ENCODE measurements at regions not wholly inside any gene's neighbourhood (a gene's known extent, or its start where the extent isn't known, plus 50 kb on each side); places are given as distances from the start of the nearest gene placed in this dataset.
"Not testable (repeated sequence)": the region's sequence is repeated elsewhere in the genome, so short reads cannot be mapped to it uniquely, and the experiment has no call there.

DNA sequence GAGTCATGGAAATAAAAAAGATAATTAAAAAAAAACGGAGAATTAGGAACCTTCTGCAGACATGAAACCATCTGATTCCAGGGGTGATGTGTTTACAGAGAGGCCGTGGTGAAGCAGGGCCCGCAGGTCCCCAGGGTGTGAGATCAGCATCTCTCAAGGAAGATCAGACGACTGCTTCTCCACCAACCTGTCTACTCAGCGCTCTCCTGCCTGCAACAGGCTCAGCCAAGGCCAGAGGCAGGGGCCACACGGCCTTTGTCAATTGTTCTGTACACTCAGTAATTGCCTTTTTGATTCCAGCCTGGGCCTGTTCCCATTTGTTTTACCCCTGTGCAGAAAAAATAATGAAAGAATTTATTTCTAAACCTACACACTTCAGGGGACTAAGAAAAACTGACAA lies 124.6 kb downstream of the NXPE2 start:
- no peak for DNase-seq (ENCODE audit: low read depth in 2 of 2)

- DNase-seq (ENCODE audit: low read depth in 2 of 2) = not testable (repeated sequence)
These were observed 127.1 kb downstream of the NXPE2 start for GRCh38 chr11:114805431-114805830.

- DNase-seq (ENCODE audit: low read depth in 2 of 2) = no peak
These were observed 133.6 kb downstream of the NXPE2 start for GRCh38 chr11:114811971-114812370.

DNA sequence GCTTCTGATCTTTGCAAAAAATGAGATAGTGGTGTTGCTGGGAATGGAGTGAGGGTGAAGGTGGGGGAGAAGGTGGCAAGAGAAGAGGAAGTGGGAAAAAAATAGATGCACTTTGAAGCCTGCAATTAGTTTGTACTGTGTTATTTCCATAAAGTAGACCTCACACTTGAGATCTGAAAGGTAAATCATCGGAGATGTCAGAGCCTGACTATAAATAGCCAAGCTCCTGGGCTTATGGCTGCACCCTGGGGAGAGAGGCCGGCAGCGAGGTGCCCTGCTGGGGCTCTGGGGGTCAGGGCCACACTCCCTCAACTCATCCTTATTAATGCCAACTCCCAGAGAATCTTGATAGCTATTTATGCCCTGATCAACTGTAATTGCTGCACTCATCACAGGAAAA lies 134.4 kb downstream of the NXPE2 start:
- DNase-seq (ENCODE audit: low read depth in 2 of 2) = no peak

DNA sequence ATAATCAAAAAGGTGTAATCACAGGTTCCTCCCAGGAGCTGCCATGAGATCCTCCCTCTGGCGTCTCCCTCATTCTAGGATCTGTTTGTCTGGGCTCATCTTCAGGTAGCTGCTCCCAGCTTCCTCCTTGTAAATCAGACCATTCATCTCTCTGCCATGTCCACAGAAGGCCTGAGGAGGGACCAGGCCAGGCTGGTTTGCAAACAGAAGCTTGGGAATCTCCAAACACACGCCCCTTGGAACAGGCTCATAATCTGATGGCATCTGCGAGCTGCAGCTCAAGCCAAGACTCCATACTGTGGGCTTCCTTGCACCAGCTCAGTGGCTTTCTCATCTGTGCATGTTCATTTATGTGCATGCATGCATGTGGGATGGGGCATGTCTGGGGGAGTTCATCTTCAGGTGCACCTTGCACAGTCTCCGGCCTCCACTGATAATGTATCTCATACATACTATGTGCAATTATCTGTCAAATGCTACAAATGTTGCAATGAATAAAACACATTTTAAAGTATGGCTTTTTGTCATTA lies 134.9 kb downstream of the NXPE2 start:
- no peak for DNase-seq (ENCODE audit: low read depth in 2 of 2)

DNA sequence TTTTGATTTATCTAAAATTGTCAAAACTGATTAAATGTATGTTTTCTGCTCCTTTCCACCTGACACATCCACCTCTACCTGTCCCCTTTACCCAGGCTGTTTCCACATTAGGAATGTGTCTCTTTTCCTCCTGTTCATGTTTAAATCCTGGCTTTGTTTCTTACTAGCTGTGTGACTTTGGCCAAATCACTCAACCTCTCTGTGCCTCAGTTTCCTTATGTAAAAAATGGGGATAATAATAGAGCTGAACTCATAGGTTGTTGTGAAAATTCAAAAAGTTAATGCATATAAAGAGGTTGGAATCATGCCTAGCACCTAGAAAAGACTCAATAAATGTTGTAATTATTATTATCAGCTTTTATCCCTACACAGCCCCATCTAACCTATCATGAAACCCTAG lies 136.8 kb downstream of the NXPE2 start:
- no peak for DNase-seq (ENCODE audit: low read depth in 2 of 2)

GRCh38 chr11:114815761-114816160 lies 137.4 kb downstream of the NXPE2 start:
- no peak for DNase-seq (ENCODE audit: low read depth in 2 of 2)

GRCh38 chr11:114816791-114817190 lies 138.5 kb downstream of the NXPE2 start:
- no peak for DNase-seq (ENCODE audit: low read depth in 2 of 2)

GRCh38 chr11:114818382-114818781 lies 140.1 kb downstream of the NXPE2 start:
- no peak for DNase-seq (ENCODE audit: low read depth in 2 of 2)

DNA sequence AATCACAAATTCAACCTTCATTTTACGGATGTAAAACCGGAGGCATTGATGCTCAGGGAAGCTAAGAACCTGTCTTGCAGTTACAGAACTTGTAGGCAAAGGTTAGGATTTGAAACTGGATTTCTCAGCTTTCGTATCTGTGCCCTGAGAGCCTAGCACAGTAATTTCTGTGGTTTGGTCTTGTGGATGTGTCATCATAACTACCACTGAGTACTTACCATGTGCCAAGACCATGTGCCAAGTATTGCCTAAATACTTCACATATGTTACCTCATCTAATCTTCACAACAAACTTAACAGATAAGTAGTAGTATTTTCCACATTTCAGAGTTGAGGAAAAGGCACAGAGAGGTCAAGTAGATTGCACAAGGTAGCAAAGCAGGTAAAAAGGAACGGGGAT lies 140.7 kb downstream of the NXPE2 start:
- DNase-seq (ENCODE audit: low read depth in 2 of 2) = no peak

GRCh38 chr11:114820621-114821020 lies 142.3 kb downstream of the NXPE2 start:
- DNase-seq (ENCODE audit: low read depth in 2 of 2) = no peak

GRCh38 chr11:114821621-114822412 lies 143.5 kb downstream of the NXPE2 start:
- peak in 1 of 2 donors; percentile 4 for DNase-seq (ENCODE audit: low read depth in 2 of 2)

- DNase-seq (ENCODE audit: low read depth in 2 of 2) = no peak
These were observed 148.6 kb downstream of the NXPE2 start for GRCh38 chr11:114826910-114827442.

DNA sequence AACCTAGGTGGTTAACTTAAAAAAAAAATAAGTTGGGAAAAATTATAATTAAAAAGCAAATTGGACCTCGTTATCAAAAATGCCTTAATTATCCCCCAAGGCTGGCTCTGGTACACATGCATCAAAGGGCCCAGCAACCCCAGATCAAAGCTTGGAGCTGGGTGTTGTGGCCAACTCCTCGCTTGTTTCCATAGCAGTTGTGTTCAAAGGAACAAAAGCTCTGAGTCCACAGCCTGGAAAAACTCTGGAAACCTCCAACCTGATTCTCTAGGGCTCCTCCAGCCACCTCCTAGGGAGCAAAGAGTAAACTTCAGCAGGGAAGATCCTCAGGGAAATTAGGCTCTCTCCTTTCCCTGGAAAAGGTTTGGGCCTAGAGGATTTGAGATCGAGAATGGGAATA lies 149.4 kb downstream of the NXPE2 start:
- no peak for DNase-seq (ENCODE audit: low read depth in 2 of 2)

DNA sequence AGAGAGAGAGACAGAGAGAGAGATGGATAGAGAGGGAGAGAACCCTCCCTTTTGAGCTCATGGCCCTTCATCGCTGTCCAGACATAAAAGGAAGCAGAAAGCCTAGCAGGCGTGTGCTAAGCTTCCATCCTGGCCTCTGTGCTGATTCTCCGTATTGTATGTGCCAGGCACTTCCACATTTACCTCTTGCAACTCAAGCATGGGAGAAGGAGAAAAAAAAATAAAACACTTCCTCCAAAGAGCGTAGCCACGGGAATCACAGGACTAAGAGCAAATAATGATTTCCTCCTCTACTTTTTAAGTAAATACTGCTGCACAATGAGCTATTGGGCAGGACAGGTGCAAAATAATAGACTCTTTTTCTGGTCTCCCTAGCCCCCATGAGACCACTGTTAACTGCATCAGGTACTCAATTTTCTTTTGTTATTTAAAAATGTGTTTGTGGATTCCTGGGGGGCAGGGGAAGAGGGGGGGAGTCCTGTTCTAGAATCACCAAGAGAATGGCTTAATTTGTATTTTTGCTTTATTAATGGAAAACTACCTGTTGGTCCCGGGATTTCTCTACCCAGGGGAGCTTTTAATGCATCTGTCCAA lies 154.3 kb downstream of the NXPE2 start:
- no peak for DNase-seq (ENCODE audit: low read depth in 2 of 2)

GRCh38 chr11:114836161-114836560 lies 157.8 kb downstream of the NXPE2 start:
- no peak for DNase-seq (ENCODE audit: low read depth in 2 of 2)

GRCh38 chr11:114844896-114845295 lies 166.6 kb downstream of the NXPE2 start:
- DNase-seq (ENCODE audit: low read depth in 2 of 2) = no peak

- no peak for DNase-seq (ENCODE audit: low read depth in 2 of 2)
These were observed 167.6 kb downstream of the NXPE2 start for GRCh38 chr11:114845766-114846415.

DNA sequence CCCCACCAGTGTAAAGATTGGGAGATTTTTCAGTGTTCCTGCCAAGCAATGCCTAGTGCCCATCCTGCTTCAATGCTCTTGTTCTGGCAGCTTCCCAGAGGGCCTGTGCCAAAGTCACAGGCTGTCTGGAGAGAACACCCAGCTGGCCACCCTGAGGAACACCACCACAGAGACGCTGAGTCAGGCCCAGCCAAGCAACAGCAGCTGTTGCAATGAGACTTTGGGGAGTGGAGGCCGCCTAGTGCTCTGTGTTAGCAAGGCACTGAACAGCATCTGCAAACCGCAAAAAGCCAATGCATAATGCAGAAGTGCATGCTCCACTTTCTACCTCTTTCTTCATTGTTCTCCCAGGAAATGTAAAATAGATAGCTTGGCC lies 168.1 kb downstream of the NXPE2 start:
- DNase-seq (ENCODE audit: low read depth in 2 of 2) = no peak

- no peak for DNase-seq (ENCODE audit: low read depth in 2 of 2)
These were observed 169.1 kb downstream of the NXPE2 start for GRCh38 chr11:114847306-114847975.

DNA sequence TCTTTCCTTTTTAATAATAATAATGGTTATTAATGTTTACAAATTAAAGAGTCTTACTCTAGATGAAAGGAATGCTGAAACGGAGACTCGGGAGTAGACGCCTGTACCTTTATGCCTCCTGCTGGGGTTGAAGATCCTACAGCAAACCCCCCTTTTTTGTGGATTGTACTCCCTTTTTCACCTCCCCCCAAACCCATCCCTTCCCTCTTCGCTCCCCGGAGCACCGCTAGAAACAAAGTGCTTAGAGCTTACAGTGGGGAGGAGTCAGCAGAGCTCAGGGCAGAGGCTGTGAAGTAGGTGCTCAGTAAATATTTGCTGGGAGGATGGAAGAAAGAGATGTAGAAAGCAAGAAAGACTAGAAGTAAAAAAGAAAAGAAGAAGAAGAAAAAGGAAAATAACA lies 169.7 kb downstream of the NXPE2 start:
- no peak for DNase-seq (ENCODE audit: low read depth in 2 of 2)

DNA sequence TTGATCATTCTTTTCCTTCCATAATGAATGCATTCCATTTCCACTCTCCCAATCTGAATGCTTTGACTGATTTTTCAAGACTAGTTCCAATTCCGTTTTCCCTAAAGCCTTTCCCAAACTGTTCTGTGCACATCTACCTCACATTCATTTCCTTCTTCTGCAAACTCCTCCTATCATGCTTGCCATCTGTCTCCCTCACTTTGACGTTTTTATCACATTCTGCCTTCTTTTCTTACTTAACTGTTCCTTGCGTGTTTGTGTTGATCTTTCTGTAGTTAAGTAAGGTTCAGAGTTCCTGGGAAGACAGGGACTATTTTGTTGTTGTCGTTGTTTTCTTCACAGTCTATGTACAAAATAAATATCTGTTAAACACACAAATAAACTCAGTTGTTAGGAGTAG lies 179.0 kb downstream of the NXPE2 start:
- no peak for DNase-seq (ENCODE audit: low read depth in 2 of 2)
